ENCODE measurements at regions not wholly inside any gene's neighbourhood (a gene's known extent, or its start where the extent isn't known, plus 50 kb on each side); places are given as distances from the start of the nearest gene placed in this dataset.

DNA sequence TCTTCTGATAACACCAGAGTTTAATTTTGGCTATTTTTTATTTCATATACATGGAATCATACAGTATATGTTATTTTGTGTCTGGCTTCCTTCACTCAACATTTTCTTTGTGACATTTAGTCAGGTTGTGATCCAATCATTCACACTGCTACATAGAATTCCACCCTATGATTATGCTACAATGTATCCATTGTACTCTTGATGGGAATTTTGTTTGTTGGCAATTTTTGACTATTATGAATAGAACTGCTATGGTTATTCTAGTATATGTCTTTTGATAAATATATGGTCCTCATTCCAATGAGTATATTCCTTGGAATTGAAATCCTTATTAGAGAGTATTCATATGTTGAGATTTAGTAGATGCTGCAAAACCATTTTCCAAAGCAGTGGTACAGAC, 936.4 kb upstream of the CHAC2 start:
- TF ChIP-seq CTCF (conservative IDR thresholded peaks at IDR 0.05; ENCODE audit: low read depth, low read length) = no peak
- TF ChIP-seq EZH2 (IDR thresholded peaks at IDR 0.05; ENCODE audit: borderline replicate concordance, low read depth, low read length, poor library complexity, severe bottlenecking) = no peak
